ENCODE measurements at regions not wholly inside any gene's neighbourhood (a gene's known extent, or its start where the extent isn't known, plus 50 kb on each side); places are given as distances from the start of the nearest gene placed in this dataset.
A peak's percentile ranks its signal among the peaks of the same experiment; 100 is the strongest.
"Not testable (repeated sequence)": the region's sequence is repeated elsewhere in the genome, so short reads cannot be mapped to it uniquely, and the experiment has no call there.

GRCh38 chr10:28902215-28902614 lies 224.9 kb downstream of the BAMBI start:
- no peak for DNase-seq

DNA sequence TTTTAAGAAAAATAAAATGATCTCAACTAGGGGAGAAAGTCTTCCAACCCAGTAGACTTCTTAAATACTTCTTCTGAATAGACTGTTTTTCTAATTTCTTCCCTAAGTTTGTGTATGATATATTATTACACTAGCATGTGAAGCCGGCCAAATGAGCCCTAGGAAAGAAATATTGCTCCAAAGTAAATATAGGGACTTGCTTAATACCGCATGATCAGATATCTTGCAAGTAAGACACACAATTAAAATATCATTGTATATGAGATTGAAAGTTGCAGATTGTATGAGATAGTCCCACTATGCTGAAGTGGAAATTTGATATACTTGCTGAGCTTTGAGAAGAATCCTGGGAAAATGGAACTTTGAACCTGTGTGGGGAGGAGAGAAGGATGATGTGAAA lies 225.7 kb downstream of the BAMBI start:
- no peak for DNase-seq

GRCh38 chr10:28903736-28904135 lies 226.4 kb downstream of the BAMBI start:
- no peak for DNase-seq

DNA sequence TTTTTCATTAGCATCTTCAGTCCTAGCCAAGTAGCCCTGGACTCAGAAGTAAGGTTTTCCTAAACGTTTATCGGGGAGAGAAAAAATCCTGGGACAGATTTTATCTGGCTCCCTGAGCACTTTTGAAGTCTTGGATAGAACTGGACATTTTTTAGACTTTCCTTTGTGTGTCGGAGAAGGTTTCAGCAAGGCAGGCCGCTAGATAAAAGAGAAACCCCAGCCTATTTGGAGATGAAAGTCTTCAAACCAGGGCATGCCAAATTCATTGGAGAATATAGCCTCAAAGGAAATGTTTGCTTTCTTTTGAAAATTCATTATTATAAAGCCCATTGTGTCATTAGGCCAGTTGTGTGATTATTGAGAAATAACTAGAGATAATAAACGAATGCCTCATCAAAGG lies 228.1 kb downstream of the BAMBI start:
- DNase-seq = no peak

- no peak for DNase-seq
These were observed 228.7 kb downstream of the BAMBI start for GRCh38 chr10:28906011-28906411.

GRCh38 chr10:28906415-28906814 lies 229.1 kb downstream of the BAMBI start:
- no peak for DNase-seq

DNA sequence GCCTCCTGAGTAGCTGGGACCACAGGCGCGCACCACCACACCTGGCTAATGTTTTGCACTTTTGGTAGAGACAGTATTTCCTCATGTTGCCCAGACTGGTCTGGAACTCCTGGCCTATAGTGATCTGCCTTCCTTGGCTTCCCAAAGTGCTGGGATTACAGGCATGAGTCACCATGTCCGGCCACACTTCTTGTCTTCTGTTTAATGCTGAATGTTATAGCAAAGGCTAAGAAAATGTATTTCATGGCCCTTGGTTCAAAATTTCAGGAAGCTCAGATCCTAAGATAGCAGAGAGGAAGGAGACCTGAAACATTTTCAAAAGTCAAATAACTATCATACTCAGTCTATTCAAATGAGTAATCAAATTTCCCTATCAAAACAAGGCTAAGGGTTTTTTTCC lies 229.6 kb downstream of the BAMBI start:
- DNase-seq = no peak

DNA sequence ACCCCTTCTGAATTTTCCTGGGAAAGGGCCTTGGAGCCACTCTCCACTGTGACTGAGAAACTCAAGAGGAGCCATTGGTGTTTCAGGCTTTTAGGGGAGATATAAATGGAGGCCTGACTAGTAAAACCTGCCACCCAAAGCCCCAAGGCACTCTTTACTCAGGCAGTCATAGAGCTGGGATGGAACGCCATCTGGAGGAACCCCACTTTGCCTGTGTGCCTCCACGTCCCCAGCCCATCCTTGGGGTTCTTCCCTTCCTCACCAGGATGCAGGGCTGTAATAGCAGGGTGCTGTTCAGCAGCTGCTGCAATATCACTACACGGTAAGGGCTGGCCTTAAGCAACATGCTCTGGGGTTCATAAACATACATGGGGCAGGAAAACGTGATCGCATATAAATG lies 232.6 kb downstream of the BAMBI start:
- no peak for DNase-seq

DNA sequence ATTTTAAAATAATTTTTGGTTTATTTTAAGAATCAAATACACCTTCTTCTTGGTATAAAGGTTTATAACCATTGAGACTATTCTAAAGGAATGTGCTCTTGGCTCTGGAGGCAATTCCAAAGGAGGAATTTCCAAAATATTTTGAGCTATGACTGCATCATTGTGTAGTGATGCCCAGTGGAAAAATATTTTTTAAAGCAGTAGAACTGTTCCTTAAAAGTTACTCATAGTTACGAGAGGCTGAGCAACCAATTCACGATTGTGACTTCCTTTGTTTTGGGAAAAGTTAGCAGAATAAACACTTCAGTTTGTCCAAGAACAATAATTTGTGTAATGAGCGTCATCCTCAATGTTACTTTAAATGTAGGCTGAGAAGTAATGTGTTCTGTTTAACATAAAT lies 233.6 kb downstream of the BAMBI start:
- DNase-seq = no peak

DNA sequence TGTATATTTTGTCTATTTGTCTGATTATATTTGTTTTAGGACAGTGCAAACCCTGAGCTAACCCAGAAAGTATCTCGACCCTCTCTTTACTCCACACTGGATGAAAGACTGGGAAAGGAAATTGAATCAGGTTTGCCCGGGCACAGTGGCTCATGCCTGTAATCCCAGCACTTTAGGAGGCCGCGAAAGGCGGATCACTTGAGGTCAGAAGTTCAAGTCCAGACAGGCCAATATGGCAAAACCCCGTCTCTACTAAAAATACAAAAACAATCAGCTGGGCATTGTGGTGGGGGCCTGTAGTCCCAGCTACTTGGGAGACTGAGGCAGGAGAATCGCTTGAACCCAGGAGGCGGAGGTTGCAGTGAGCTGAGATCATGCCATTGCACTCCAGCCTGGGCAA lies 234.2 kb downstream of the BAMBI start:
- DNase-seq = not testable (repeated sequence)

GRCh38 chr10:28912017-28912783 lies 234.9 kb downstream of the BAMBI start:
- DNase-seq = no peak

DNA sequence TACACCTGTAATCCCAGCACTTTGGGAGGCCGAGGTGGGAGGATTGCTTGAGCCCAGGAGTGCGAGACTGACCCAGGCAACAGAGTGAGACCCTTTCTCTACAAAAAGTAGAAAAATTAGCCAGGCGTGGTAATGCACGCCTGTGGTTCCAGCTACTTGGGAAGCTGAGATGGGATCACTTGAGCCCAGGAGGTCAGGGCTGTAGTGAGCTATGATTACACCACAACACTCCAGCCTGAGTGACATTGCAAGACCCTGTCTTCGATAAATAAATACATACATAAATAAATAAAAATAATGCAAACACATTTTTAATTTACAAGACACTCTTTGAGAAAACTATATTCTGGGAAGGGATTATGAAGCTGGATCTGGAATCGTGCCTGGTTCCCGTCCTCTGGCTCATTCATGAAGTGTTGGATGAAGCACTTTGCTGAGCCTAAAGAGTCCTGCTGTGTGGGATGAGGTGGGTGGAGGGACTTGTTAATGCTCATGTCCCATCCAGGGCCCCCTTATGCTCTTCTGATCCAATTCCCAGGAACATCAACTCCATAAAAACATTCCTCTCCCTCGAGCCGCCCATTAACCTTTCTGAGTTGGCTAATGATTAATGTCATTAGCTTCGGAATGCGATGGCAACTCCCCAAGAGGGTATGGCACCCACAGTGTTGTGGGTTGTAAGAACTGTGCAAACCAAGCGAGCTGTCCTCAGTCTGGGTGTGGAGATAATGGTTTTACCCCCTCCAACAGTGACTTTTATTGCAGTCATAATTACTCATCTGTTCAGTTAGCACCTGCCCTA lies 236.3 kb downstream of the BAMBI start:
- DNase-seq = peak; percentile 56

- no peak for DNase-seq
These were observed 237.4 kb downstream of the BAMBI start for GRCh38 chr10:28914701-28915100.

- DNase-seq = no peak
These were observed 238.8 kb downstream of the BAMBI start for GRCh38 chr10:28915989-28916588.

DNA sequence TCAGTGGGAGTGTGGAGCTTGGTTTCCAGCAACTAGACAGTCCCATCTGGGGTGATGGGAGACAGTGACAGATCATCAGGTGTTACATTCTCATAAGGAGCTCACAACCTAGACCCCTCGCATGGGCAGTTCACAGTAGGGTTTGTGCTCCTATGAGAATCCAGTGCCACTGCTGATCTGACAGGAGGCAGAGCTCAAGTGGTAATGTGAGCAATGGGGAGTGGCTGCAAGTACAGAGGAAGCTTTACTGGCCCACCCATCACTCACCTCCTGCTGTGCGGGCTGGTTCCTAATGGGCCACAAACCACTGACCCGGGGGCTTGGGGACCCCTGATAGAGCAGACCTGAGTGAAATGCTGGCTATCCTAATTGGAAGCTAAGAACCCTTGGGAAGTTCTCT lies 242.8 kb downstream of the BAMBI start:
- no peak for DNase-seq

DNA sequence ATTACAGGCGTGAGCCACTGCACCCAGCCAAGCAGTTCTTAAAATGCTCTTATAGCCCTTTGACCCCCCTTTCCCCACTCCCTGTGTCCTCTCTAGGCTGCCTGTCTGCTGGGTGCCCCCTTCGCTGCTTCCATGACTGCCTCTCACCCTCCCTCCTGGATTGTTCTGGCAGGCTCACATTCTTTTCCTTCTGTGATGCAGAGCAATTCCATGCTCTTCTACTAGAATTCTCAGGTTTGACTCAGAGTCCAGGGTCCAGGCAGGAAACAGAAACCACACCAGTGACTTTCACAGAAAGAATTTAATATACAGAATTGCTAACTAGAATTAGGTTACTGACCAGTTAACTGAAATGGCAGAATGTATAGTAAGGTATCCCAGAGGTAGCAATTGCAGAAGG lies 244.8 kb downstream of the BAMBI start:
- no peak for DNase-seq

DNA sequence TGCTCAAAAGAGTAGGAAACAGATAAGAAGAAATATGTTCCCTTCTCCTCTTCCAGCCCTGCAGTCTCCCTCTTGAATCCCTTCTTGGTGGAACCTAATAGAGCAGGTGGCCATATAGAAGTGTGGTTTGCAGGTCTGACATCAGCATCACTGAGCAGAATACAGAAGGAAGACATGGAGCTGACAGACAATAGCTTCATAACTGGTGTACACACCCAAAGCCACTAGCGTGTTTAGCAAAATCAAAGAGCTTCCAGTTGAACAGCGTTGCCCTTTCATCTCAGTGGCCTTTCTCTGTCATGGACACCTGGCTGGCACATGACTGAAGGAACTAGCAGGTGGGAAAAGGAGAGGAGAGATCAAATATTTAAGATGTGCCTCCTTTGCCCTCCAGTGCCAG lies 245.5 kb downstream of the BAMBI start:
- no peak for DNase-seq

GRCh38 chr10:28924717-28925116 lies 247.4 kb downstream of the BAMBI start:
- no peak for DNase-seq

DNA sequence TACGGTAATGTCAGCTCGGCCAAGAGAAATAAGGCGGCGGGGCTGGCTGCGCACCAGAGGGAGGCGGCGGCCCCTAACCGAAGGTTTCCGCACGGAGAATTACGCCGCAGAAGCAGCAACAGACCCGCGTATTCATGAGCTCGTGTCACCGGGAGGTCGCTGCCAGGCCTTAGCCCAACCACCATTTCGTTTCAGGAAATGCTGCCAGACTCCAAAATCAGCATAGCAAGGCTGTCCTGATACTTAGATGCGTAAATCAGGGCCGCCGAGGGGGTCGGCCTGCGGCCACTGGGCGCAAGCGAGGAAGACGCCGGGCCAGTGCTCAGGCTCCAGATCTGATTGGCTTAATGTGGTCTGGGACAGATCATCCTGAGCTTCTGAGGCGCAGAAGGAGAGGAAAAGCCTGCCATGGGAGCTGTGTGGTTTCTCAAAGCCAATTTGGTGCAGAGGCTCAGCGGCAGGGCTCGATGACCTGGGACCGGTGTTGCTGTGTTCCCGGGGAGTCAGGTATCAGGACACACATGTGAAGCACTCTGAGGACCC lies 247.9 kb downstream of the BAMBI start:
- no peak for DNase-seq

GRCh38 chr10:28926932-28927331 lies 249.6 kb downstream of the BAMBI start:
- no peak for DNase-seq

DNA sequence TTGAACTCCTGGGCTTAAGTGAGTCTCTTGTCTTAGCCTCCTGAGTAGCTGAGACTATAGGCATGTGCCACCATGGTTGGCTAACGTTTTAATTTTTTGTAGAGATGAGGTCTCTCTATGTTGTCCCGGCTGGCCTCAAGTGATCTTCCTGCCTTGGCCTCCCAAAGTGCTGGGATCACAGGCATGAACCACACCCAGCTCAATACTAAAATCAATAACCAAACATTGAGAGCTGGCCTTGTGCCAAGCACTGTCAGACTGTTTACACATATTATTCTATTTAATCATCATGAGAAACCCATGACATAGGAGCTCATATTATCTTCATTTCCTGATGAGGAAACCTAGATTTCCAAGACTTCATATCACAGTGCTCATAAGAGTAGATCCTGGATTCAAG lies 251.2 kb downstream of the BAMBI start:
- no peak for DNase-seq

DNA sequence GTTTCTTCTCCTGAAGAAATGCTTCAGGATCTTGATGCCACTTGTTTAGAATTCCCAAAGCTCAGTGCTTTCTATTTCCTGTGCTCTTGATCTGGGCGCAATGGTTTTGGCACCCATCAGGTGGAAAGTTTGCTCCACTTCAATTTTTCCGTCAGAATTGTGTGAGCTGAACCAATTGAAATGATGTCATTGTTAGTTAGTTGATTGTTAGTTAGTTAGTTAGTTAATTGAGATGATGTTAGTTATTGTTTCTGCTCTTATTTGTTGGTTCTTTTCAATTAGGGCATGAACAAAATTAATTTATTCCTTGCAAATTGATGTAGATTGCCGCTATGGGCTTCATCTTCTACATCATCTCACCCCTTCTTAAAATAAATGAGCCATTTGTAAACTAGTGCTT lies 252.6 kb downstream of the BAMBI start:
- DNase-seq = no peak
